ENCODE measurements at regions not wholly inside any gene's neighbourhood (a gene's known extent, or its start where the extent isn't known, plus 50 kb on each side); places are given as distances from the start of the nearest gene placed in this dataset.

GRCh38 chr6:105786890-105787655 is 299.1 kb upstream of the PRDM1 start:
- DNase-seq (ENCODE audit: low spot score) (no peak), ATAC-seq (ENCODE audit: low read depth) (no peak)
- H3K4me1 ChIP-seq (ENCODE audit: insufficient read depth, poor library complexity, severe bottlenecking): peaks cover 3% of the 10 kb centered on the region
- no peaks in the 10 kb centered on the region for H3K9me3 ChIP-seq (ENCODE audit: severe bottlenecking)
- no peaks in the 10 kb centered on the region for H3K36me3 ChIP-seq (ENCODE audit: low read depth)
- no peak overlapping the region for H3K4me3 ChIP-seq (ENCODE audit: severe bottlenecking)
- no peaks in the 10 kb centered on the region for H3K27me3 ChIP-seq (ENCODE audit: insufficient read depth, poor library complexity, severe bottlenecking)
- H3K27ac ChIP-seq (ENCODE audit: poor library complexity, severe bottlenecking): no peak overlapping the region
- TF ChIP-seq CTCF (IDR thresholded peaks at IDR 0.05; ENCODE audit: poor library complexity, severe bottlenecking): no peak

- TF ChIP-seq CTCF (IDR thresholded peaks at IDR 0.05; ENCODE audit: poor library complexity, severe bottlenecking): no peak
- ATAC-seq (ENCODE audit: low read depth) (no peak), DNase-seq (ENCODE audit: low spot score) (no peak)
- Histone ChIP-seq H3K4me3 (ENCODE audit: severe bottlenecking) (no peak overlapping the region), H3K4me1 (ENCODE audit: insufficient read depth, poor library complexity, severe bottlenecking) (peaks cover 10% of the 10 kb centered on the region), H3K9me3 (ENCODE audit: severe bottlenecking) (no peaks in the 10 kb centered on the region), H3K27me3 (ENCODE audit: insufficient read depth, poor library complexity, severe bottlenecking) (no peaks in the 10 kb centered on the region), H3K27ac (ENCODE audit: poor library complexity, severe bottlenecking) (no peak overlapping the region), H3K36me3 (ENCODE audit: low read depth) (no peaks in the 10 kb centered on the region)
Measured at GRCh38 chr6:105786449-105786848, 299.7 kb upstream of the PRDM1 start.

GRCh38 chr6:105785066-105785811 is 300.9 kb upstream of the PRDM1 start:
- DNase-seq (ENCODE audit: low spot score): no peak
- Histone ChIP-seq H3K27ac (ENCODE audit: poor library complexity, severe bottlenecking) (no peak overlapping the region), H3K27me3 (ENCODE audit: insufficient read depth, poor library complexity, severe bottlenecking) (no peaks in the 10 kb centered on the region), H3K4me1 (ENCODE audit: insufficient read depth, poor library complexity, severe bottlenecking) (peaks cover 21% of the 10 kb centered on the region), H3K36me3 (ENCODE audit: low read depth) (no peaks in the 10 kb centered on the region), H3K4me3 (ENCODE audit: severe bottlenecking) (no peak overlapping the region), H3K9me3 (ENCODE audit: severe bottlenecking) (no peaks in the 10 kb centered on the region)
- TF ChIP-seq CTCF (IDR thresholded peaks at IDR 0.05; ENCODE audit: poor library complexity, severe bottlenecking): no peak
- no peak for ATAC-seq (ENCODE audit: low read depth)

- H3K4me1 ChIP-seq (ENCODE audit: insufficient read depth, poor library complexity, severe bottlenecking): peaks cover 21% of the 10 kb centered on the region
- H3K9me3 ChIP-seq (ENCODE audit: severe bottlenecking): no peaks in the 10 kb centered on the region
- no peak; the same call in 2 of the 3 replicates for ATAC-seq (ENCODE audit: low read depth)
- no peaks in the 10 kb centered on the region for H3K36me3 ChIP-seq (ENCODE audit: low read depth)
- DNase-seq (ENCODE audit: low spot score): no peak
- H3K27me3 ChIP-seq (ENCODE audit: insufficient read depth, poor library complexity, severe bottlenecking): no peaks in the 10 kb centered on the region
- H3K27ac ChIP-seq (ENCODE audit: poor library complexity, severe bottlenecking): no peak overlapping the region
- no peak overlapping the region for H3K4me3 ChIP-seq (ENCODE audit: severe bottlenecking)
- no peak for TF ChIP-seq CTCF (IDR thresholded peaks at IDR 0.05; ENCODE audit: poor library complexity, severe bottlenecking)
Measured at GRCh38 chr6:105784179-105784578, 302.0 kb upstream of the PRDM1 start.

Measured in RWPE2 (cell line).